Thyroid gland (tissue), 4 donors: ENCODE measurements at regions not wholly inside any gene's neighbourhood (a gene's known extent, or its start where the extent isn't known, plus 50 kb on each side); places are given as distances from the start of the nearest gene placed in this dataset.

Experiments used
- DNase-seq, 2 donors: peaks; one replicate each; pipeline ENCODE4 v3.0.0-alpha.2; 2019
- H3K27ac ChIP-seq, 3 donors: fragments of 200-600 bp; sonication (generic); 1 replicate in 2 of 3; 2 replicates in 1 of 3; pipeline ENCODE4 v1.5.1; 2016 to 2019; ENCODE audit warnings: mild to moderate bottlenecking in 1 of 3, moderate library complexity in 1 of 3
- H3K27me3 ChIP-seq: fragments of 200-600 bp; sonication (generic); one replicate; pipeline ENCODE4 v1.5.1; 2019
- H3K36me3 ChIP-seq, 2 donors: fragments of 200-600 bp; sonication (generic); one replicate each; pipeline ENCODE4 v1.5.1; 2016 to 2019
- H3K4me1 ChIP-seq, 2 donors: fragments of 200-600 bp; sonication (generic); one replicate each; pipeline ENCODE4 v1.5.1; 2017 to 2019
- H3K4me3 ChIP-seq, 3 donors: fragments of 200-600 bp; sonication (generic); replicated peaks in 1 of 3; 1 replicate in 2 of 3; 2 replicates in 1 of 3; pipeline ENCODE4 v1.5.1; 2016; ENCODE audit warnings: mild to moderate bottlenecking in 1 of 3
- H3K9me3 ChIP-seq: fragments of 200-600 bp; sonication (generic); one replicate; pipeline ENCODE4 v1.5.1; 2017
- POLR2A ChIP-seq, 2 donors: fragments of 450-650 bp; IDR thresholded peaks; one replicate each; pipeline ENCODE4 v1.6.1; 2017; ENCODE audit warnings: antibody characterized with exemption in 2 of 2, mild to moderate bottlenecking in 2 of 2, moderate library complexity in 1 of 2
- WGBS, 2 donors: methylation state at CpG; one replicate each; pipeline ENCODE4 v1.1.5; 2017; 5-methylcytosine and 5-hydroxymethylcytosine counted together
- intact Hi-C: fragments of 100-400 bp; cut with DNase I; formaldehyde crosslinking; loops from one replicate; pipeline ENCODE4 v1.15.1; 2023
- TF ChIP-seq, protein P1 (sequence below), 6 experiments: fragments of 200-600 bp in 3 of 6; fragments of 450-650 bp in 3 of 6; sonication (generic) in 3 of 6; IDR thresholded peaks; one replicate each; pipeline ENCODE4 v1.5.1; 2016 to 2019; ENCODE audit warnings: antibody characterized with exemption in 6 of 6, mild to moderate bottlenecking in 2 of 6, inconsistent platforms in 1 of 6, moderate library complexity in 1 of 6

DNA sequence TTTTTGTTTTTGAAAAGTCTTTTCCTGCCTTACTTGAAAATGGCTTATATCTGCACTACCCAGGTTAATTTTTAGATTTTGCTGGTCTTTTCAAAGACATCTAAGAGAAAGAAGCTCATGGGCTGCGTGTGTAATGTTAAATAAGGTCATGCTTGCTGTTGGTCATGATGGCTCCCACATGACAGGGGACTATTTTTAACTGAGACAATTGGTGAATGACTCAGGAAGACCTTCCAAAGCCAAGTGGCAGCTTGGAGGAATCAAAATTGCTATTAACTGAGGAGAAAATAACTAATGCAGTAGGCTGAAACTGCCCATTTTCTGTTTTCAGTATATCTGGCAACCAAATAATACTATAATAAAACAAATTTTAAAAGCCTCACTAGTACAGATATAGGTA is 117.1 kb upstream of the SPAG17 start:
- WGBS, 2 donors, result 60 to 85% methylated on average over 1 of the region's 1 CpG
- no peak overlapping the region for H3K27ac ChIP-seq
- no peaks in the 10 kb centered on the region for H3K4me1 ChIP-seq
- H3K9me3 ChIP-seq, result no peaks in the 10 kb centered on the region
- H3K27me3 ChIP-seq, result no peaks in the 10 kb centered on the region
- H3K36me3 ChIP-seq, result no peaks in the 10 kb centered on the region
- no peak for TF ChIP-seq POLR2A (IDR thresholded peaks at IDR 0.05)
- TF ChIP-seq, protein P1, sequence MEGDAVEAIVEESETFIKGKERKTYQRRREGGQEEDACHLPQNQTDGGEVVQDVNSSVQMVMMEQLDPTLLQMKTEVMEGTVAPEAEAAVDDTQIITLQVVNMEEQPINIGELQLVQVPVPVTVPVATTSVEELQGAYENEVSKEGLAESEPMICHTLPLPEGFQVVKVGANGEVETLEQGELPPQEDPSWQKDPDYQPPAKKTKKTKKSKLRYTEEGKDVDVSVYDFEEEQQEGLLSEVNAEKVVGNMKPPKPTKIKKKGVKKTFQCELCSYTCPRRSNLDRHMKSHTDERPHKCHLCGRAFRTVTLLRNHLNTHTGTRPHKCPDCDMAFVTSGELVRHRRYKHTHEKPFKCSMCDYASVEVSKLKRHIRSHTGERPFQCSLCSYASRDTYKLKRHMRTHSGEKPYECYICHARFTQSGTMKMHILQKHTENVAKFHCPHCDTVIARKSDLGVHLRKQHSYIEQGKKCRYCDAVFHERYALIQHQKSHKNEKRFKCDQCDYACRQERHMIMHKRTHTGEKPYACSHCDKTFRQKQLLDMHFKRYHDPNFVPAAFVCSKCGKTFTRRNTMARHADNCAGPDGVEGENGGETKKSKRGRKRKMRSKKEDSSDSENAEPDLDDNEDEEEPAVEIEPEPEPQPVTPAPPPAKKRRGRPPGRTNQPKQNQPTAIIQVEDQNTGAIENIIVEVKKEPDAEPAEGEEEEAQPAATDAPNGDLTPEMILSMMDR (IDR thresholded peaks at IDR 0.05), result no peak
- intact Hi-C loops, result no loop called here
- no peak for DNase-seq
- no peak overlapping the region for H3K4me3 ChIP-seq

GRCh38 chr1:118300808-118301207 is 115.8 kb upstream of the SPAG17 start:
- H3K4me1 ChIP-seq, result no peaks in the 10 kb centered on the region
- DNase-seq, result no peak

DNA sequence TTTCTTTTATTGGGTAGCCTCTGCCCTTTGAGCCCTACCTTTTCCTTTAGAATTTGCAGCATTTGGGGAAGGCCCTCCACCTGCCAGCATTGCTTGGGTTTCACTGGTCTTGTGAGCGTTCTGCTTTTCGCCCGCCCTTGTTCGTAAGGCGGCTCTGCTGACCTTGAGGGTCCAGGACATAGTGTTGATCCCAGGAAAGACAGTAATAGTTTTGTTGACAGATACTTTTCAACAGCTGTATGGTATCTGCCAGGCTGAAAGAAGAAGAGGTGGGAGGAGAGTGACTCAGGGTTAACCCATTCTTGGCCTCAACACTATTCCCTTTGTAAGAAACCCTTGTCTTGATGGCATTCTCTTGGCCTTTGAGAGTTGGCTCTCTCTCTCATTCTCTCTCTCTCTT is 113.4 kb upstream of the SPAG17 start:
- H3K9me3 ChIP-seq, result no peaks in the 10 kb centered on the region
- DNase-seq, result no peak
- intact Hi-C loops, result no loop called here
- H3K27me3 ChIP-seq, result no peaks in the 10 kb centered on the region
- no peak for TF ChIP-seq POLR2A (IDR thresholded peaks at IDR 0.05)
- TF ChIP-seq, protein P1 (IDR thresholded peaks at IDR 0.05), result no peak
- H3K4me3 ChIP-seq, result no peak overlapping the region
- H3K4me1 ChIP-seq, result no peaks in the 10 kb centered on the region
- H3K27ac ChIP-seq, result no peak overlapping the region
- WGBS, 2 donors, result 93% methylated on average over 5 of the region's 5 CpGs
- no peaks in the 10 kb centered on the region for H3K36me3 ChIP-seq

More at GRCh38 chr1:118300808-118301207, 115.8 kb upstream of the SPAG17 start:
- intact Hi-C loops, result no loop called here
- TF ChIP-seq, protein P1 (IDR thresholded peaks at IDR 0.05), result no peak
- TF ChIP-seq POLR2A (IDR thresholded peaks at IDR 0.05), result no peak
- no peaks in the 10 kb centered on the region for H3K27me3 ChIP-seq
- no peak overlapping the region for H3K4me3 ChIP-seq
- H3K27ac ChIP-seq, result no peak overlapping the region
- H3K36me3 ChIP-seq, result no peaks in the 10 kb centered on the region
- H3K9me3 ChIP-seq, result no peaks in the 10 kb centered on the region

DNA sequence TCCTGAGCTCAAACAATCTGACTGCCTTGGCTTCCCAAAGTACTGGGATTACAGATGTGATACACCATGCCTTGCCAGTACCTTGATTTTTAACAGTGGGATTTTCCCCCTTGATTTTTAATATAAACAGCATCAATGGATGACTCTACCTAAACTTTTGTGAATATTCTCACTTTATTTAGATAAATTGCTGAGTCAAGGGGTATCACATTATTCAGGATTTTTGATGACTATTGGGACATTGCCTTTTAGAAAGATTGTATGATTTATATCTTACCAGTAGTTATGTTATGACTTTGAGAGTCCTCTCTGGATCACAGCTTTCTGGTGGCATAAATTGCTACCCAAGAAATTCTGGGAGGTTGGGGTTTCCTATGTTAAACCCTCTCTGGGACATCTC is 112.5 kb upstream of the SPAG17 start:
- DNase-seq, result no peak
- Histone ChIP-seq H3K36me3 (no peaks in the 10 kb centered on the region), H3K27ac (no peak overlapping the region), H3K4me1 (no peaks in the 10 kb centered on the region), H3K4me3 (no peak overlapping the region), H3K27me3 (no peaks in the 10 kb centered on the region), H3K9me3 (no peaks in the 10 kb centered on the region)
- intact Hi-C loops, result no loop called here
- TF ChIP-seq POLR2A (IDR thresholded peaks at IDR 0.05), result no peak
- TF ChIP-seq, protein P1 (IDR thresholded peaks at IDR 0.05), result no peak

GRCh38 chr1:118294875-118295642 is 110.0 kb upstream of the SPAG17 start:
- H3K9me3 ChIP-seq, result no peaks in the 10 kb centered on the region
- 77 to 83% methylated on average over 6 of the region's 6 CpGs for WGBS, 2 donors
- intact Hi-C loops, result no loop called here
- no peaks in the 10 kb centered on the region for H3K27me3 ChIP-seq
- no peak overlapping the region for H3K4me3 ChIP-seq
- no peak for TF ChIP-seq POLR2A (IDR thresholded peaks at IDR 0.05)
- TF ChIP-seq, protein P1 (IDR thresholded peaks at IDR 0.05), result no peak
- H3K36me3 ChIP-seq, result no peaks in the 10 kb centered on the region
- no peak for DNase-seq
- H3K27ac ChIP-seq, result no peak overlapping the region
- H3K4me1 ChIP-seq, result no peaks in the 10 kb centered on the region
